ENCODE measurements at regions not wholly inside any gene's neighbourhood (a gene's known extent, or its start where the extent isn't known, plus 50 kb on each side); places are given as distances from the start of the nearest gene placed in this dataset.

- no peak overlapping the region for H3K4me3 ChIP-seq
- DNase-seq (peak in 1 of 2 donors; percentile 38), ATAC-seq (no peak)
- no peaks in the 10 kb centered on the region for H3K36me3 ChIP-seq (ENCODE audit: insufficient read depth in 1 of 2, low read depth in 1 of 2)
- H3K9me3 ChIP-seq: no peaks in the 10 kb centered on the region
- H3K4me1 ChIP-seq: no peaks in the 10 kb centered on the region
- no peak for TF ChIP-seq CTCF (IDR thresholded peaks at IDR 0.05)
- intact Hi-C loops (cut with DNase I): no loop called here
- no peak overlapping the region for H3K27ac ChIP-seq
- 86 to 92% (median 86%) methylated on average over 19 to 20 of the region's 20 CpGs for WGBS, 3 donors
- H3K27me3 ChIP-seq (ENCODE audit: insufficient read depth in 3 of 3, low read length in 2 of 3): no peaks in the 10 kb centered on the region
These were observed 452.1 kb downstream of the TUSC1 start for GRCh38 chr9:25225938-25226760.

GRCh38 chr9:25224996-25225395, 453.2 kb downstream of the TUSC1 start:
- ATAC-seq: no peak
- DNase-seq: no peak
- 34 to 54% (median 49%) methylated on average over 2 of the region's 2 CpGs for WGBS, 3 donors
- intact Hi-C loops (cut with DNase I): no loop called here
- no peak overlapping the region for H3K27ac ChIP-seq
- no peak for TF ChIP-seq CTCF (IDR thresholded peaks at IDR 0.05)
- H3K9me3 ChIP-seq: no peaks in the 10 kb centered on the region
- no peaks in the 10 kb centered on the region for H3K27me3 ChIP-seq (ENCODE audit: insufficient read depth in 3 of 3, low read length in 2 of 3)
- H3K4me3 ChIP-seq: no peak overlapping the region
- no peaks in the 10 kb centered on the region for H3K36me3 ChIP-seq (ENCODE audit: insufficient read depth in 1 of 2, low read depth in 1 of 2)
- H3K4me1 ChIP-seq: no peaks in the 10 kb centered on the region

- H3K36me3 ChIP-seq (ENCODE audit: insufficient read depth in 1 of 2, low read depth in 1 of 2): no peaks in the 10 kb centered on the region
- H3K4me1 ChIP-seq: no peaks in the 10 kb centered on the region
- 86 to 96% (median 87%) methylated on average over 2 of the region's 2 CpGs for WGBS, 3 donors
- no peak for TF ChIP-seq CTCF (IDR thresholded peaks at IDR 0.05)
- ATAC-seq (no peak), DNase-seq (no peak)
- intact Hi-C loops (cut with DNase I): no loop called here
- no peaks in the 10 kb centered on the region for H3K9me3 ChIP-seq
- H3K27ac ChIP-seq: no peak overlapping the region
- H3K4me3 ChIP-seq: no peak overlapping the region
- H3K27me3 ChIP-seq (ENCODE audit: insufficient read depth in 3 of 3, low read length in 2 of 3): no peaks in the 10 kb centered on the region
These were observed 453.9 kb downstream of the TUSC1 start for GRCh38 chr9:25224309-25224708.

GRCh38 chr9:25212361-25212760, 465.9 kb downstream of the TUSC1 start:
- TF ChIP-seq CTCF (IDR thresholded peaks at IDR 0.05): no peak
- no peak for DNase-seq
- no peak for ATAC-seq
- WGBS, 3 donors: 38 to 44% (median 43%) methylated on average over 5 of the region's 5 CpGs
- no peak overlapping the region for H3K4me3 ChIP-seq
- H3K27ac ChIP-seq: no peak overlapping the region
- no peaks in the 10 kb centered on the region for H3K4me1 ChIP-seq
- no peaks in the 10 kb centered on the region for H3K36me3 ChIP-seq (ENCODE audit: insufficient read depth in 1 of 2, low read depth in 1 of 2)
- H3K27me3 ChIP-seq (ENCODE audit: insufficient read depth in 3 of 3, low read length in 2 of 3): no peaks in the 10 kb centered on the region
- intact Hi-C loops (cut with DNase I): no loop called here
- no peaks in the 10 kb centered on the region for H3K9me3 ChIP-seq

Measured in psoas muscle (tissue), 7 donors.